HG02885 (cell line): ENCODE measurements at regions not wholly inside any gene's neighbourhood (a gene's known extent, or its start where the extent isn't known, plus 50 kb on each side); places are given as distances from the start of the nearest gene placed in this dataset.
"Not testable (repeated sequence)": the region's sequence is repeated elsewhere in the genome, so short reads cannot be mapped to it uniquely, and the experiment has no call there.

Source experiments
- ATAC-seq: cut with Tn5 transposase; IDR thresholded peaks from one replicate; pipeline ENCODE4 v1.9.1; 2021; ENCODE audit warnings: mild to moderate bottlenecking; ENCODE audit not compliant: unreplicated experiment, poor library complexity

GRCh38 chr5:30428866-30429407, 764.5 kb upstream of the CDH6 start:
- ATAC-seq = not testable (repeated sequence)

DNA sequence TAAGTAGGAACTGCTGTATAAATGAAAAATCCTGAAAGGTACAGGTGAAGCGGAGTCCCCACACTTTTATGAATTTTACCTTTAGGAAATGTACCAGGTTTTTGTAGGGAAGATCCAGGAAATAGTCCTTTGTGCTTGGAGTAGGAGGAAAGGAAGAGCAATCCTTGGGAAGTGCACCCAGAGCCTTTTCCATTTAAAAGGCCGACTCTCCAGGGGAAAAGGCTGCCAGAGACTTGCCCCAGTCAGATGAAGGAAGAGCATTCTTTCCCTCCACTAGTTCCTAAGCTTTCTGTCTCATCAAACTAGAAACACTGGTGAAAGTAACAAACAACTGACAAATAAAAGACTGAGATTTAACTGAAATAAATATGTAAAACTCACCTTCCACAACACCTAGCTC, 779.4 kb upstream of the CDH6 start:
- ATAC-seq = no peak

DNA sequence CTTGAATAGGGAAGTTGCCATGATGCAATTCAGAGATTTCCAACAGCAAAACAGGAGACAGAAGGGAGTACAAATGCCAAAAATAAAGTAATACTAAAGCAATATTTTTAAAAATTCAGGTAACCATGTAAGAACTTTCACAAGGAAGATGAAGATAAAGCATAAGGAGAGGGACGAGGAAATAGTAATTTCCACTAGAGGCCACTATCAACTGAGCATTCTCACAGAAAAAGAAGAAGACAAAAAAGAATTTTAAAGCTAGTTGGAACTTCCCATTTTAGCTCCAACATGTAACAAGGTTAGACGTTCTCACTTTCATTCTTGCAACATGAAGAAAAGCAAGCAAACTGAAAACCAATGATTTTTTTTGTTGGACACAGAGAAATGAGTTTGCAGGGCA, 779.9 kb upstream of the CDH6 start:
- ATAC-seq = no peak

DNA sequence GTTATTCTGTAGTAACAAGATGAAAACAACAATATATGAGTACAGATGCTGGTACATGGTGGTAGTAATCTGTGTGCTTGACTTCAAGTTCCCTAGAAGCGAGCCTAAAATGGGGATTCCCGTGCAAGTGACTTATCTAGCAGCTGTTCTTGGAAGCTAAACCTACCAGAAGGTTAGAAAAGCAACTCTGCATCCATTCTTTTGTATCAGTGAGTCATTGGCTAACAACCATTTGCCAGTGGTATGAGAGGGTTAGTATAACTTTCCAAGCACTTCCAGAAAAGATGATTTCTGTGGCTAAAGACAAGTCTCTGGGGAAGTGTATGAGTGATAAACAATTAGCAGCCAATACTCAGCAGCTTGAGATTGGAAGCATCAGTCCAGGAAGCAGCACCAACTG, 787.7 kb upstream of the CDH6 start:
- no peak for ATAC-seq

- no peak for ATAC-seq
These were observed 791.9 kb upstream of the CDH6 start for GRCh38 chr5:30401479-30402058.

- no peak for ATAC-seq
These were observed 795.1 kb upstream of the CDH6 start for GRCh38 chr5:30398423-30398822.

DNA sequence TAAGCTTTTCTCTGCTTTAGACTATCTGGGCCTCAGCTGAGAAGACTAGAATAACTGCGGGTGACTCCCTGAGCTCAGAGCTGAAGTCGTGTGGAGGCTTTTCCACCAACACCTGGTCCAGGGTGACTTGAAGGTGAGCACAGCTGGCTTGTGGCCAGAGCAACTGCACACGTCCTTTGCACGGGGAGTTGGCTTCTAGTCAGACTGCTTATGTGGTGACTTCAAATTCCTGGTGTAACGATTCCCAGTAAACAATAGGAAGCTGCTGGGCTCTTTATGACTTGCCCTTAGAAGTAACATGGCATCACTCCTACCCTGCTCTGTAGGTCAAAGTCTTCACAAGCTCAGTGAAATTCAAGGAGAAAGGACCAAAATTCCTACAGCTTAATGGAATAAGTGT, 800.6 kb upstream of the CDH6 start:
- ATAC-seq = no peak

DNA sequence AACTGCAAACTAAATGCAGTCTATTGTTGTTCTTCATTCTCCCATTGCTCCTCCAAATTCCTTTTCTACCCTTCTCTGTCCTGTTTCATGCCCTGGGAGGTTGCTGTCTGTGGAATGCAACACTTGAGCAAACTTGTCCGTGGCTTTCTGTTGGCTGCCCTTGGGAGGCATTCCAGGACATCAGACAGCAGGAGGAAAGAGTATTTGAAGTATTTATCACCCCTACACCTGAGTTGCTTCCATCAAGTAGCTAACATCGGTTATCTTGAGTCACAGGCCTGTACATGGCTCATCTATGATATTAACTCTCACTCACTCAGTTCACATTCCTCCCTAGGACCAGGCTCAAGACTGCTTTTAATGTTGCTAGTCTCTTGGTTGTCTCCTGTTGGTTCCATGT, 803.4 kb upstream of the CDH6 start:
- no peak for ATAC-seq

DNA sequence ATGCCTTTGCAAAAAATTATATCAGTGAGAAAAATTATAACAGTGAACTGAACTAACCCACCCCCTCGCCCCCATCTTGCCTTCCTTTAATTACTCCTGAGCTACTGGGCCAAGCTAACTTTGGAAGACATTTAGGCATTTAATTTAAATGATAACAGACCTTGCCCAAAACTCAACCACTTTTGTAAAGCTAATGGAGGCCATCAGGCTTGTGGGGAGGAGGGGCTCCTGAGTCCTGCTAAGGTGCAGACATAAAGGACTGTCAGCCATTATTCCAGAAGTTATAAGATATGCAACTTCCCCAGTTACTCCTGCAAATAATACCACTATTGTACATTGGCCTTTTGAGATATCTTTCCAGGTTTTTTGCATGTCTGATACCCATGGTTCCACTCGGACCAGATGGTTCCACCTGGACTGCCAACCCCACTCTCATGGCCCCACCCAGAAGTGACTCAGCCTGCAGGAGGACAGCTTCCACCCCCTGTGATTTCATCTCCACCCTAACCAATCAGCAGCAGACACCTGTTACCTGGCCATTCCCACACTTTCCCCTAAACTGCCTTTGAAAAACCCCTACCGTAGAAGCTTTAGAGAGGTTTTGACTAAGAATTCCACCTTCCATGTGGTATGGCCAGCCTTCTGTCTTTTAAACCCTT, 805.4 kb upstream of the CDH6 start:
- ATAC-seq = no peak

- ATAC-seq = no peak
These were observed 807.7 kb upstream of the CDH6 start for GRCh38 chr5:30385754-30386153.

DNA sequence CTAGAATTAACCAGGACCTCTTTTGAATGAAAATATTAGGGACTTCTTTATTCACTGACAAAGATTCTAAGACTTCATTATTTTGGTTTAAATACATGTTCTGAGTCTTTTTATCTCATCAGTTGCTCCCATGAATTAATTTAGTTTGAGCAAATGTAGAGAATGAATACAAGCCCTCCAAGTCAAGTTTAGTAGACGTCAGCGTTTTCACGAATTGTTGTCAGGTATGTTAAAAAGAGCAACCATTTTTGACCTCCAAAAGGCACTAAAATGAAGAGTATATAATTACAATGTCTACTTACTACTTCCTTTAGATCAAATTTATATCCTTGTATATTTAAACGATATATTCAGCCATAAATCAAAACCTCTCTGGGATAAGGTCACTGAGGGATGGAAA, 809.3 kb upstream of the CDH6 start:
- no peak for ATAC-seq

- ATAC-seq = no peak
These were observed 813.3 kb upstream of the CDH6 start for GRCh38 chr5:30380228-30380627.

DNA sequence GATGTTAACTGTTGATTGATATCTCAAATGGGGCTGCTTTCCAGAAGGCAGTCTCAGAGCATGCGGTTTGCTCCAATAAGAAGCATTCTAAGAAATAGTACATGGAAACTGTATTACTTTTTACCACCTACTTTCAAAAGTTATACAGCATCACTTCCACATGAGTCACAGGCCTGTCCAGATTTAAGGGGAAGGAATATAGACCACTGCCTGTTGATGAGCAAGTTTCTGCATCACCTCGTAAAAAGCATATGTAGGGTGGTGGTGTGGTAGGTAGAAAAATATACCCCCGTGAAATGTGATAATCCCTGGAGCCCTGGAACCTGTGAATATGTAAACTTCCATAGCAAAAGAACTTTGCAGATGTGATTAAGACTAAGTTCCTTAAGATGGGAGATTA, 816.6 kb upstream of the CDH6 start:
- no peak for ATAC-seq

- no peak for ATAC-seq
These were observed 825.4 kb upstream of the CDH6 start for GRCh38 chr5:30368064-30368463.

- not testable (repeated sequence) for ATAC-seq
These were observed 828.5 kb upstream of the CDH6 start for GRCh38 chr5:30365031-30365430.

DNA sequence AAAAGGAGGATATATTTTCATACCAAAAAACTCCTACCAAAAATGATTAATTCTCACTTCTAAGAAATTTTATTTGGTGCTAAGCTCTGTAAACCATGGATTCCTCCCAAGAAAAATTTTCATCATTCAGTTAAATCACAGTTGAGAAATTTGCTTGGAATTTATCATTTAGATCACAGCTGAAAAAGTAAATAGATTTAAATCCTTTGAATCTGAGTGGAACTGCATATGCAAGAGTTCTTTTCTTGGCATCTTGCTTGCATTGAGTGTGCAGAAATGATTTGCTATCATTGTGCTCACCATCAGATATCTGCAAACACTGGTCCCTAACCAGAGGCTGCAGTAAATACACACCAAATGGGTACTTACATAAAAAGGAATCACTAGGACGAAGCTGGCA, 836.1 kb upstream of the CDH6 start:
- ATAC-seq = no peak

- ATAC-seq = no peak
These were observed 837.8 kb upstream of the CDH6 start for GRCh38 chr5:30355675-30356074.

DNA sequence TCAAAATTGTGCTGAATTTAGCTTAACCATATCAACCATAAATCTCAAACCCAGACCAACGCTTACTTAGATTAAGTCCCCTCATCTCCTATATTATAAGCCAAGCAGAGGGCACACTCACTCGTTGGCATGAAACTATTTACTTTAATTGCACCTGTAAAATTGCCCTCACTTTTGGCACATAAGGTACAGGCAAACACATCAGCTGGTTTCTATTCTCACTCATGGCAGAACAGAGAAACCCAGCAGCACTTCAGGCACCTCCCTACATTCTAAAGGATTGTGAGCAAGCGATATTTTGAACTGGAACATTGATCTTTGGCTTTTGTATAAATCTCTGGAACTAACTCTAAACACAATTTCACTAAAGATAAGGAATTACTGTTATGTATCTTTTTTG, 845.6 kb upstream of the CDH6 start:
- ATAC-seq = no peak

- not testable (repeated sequence) for ATAC-seq
These were observed 847.7 kb upstream of the CDH6 start for GRCh38 chr5:30345539-30346345.

GRCh38 chr5:30343707-30344106, 849.8 kb upstream of the CDH6 start:
- no peak for ATAC-seq

DNA sequence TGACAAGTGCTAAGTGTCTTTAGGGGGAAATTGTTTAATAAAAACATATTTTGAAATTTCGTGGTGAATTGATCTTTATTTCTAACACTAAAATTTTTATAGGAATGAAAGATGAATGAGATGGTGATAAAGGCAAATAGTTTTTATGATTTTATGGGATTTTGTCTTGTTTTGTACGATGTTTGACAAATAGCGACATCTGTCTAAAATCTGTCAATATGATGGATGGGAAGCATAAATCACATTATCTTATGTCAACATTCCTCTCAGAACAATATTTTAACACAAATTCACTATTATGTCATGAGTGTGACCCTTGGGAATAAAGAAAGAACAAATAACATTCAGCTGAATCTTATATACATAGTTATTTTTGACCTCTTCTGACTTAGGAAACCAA, 852.0 kb upstream of the CDH6 start:
- no peak for ATAC-seq
